AG09319 (cell line): ENCODE measurements at regions not wholly inside any gene's neighbourhood (a gene's known extent, or its start where the extent isn't known, plus 50 kb on each side); places are given as distances from the start of the nearest gene placed in this dataset.

Experiments used
- DNase-seq: peaks from one replicate; pipeline ENCODE4 v3.0.0-alpha.2; 2010; ENCODE audit warnings: low read depth; ENCODE audit errors: extremely low read depth
- CTCF ChIP-seq: IDR thresholded peaks from 2 replicates; pipeline ENCODE4 v1.5.1; 2011; ENCODE audit warnings: low read depth, mild to moderate bottlenecking, inconsistent platforms, low read length, moderate library complexity

- no peak for TF ChIP-seq CTCF
- DNase-seq: no peak
Observed at GRCh38 chr5:118243068-118243467, 745.3 kb downstream of the DTWD2 start.

- TF ChIP-seq CTCF: no peak
- no peak for DNase-seq
Observed at GRCh38 chr5:118236108-118236849, 752.1 kb downstream of the DTWD2 start.

GRCh38 chr5:118233606-118234005 lies 754.7 kb downstream of the DTWD2 start:
- DNase-seq: no peak
- TF ChIP-seq CTCF: no peak

GRCh38 chr5:118228489-118228888 lies 759.9 kb downstream of the DTWD2 start:
- no peak for TF ChIP-seq CTCF
- no peak for DNase-seq

- no peak for DNase-seq
- TF ChIP-seq CTCF: no peak
Observed at GRCh38 chr5:118224546-118224945, 763.8 kb downstream of the DTWD2 start.

GRCh38 chr5:118220556-118221195 lies 767.7 kb downstream of the DTWD2 start:
- no peak for TF ChIP-seq CTCF
- no peak for DNase-seq

- DNase-seq: no peak
- TF ChIP-seq CTCF: no peak
Observed at GRCh38 chr5:118211606-118212005, 776.7 kb downstream of the DTWD2 start.
